BE2C (cell line): ENCODE measurements at regions not wholly inside any gene's neighbourhood (a gene's known extent, or its start where the extent isn't known, plus 50 kb on each side); places are given as distances from the start of the nearest gene placed in this dataset.

Experiments used
- DNase-seq: peaks from one replicate; pipeline ENCODE4 v3.0.0-alpha.2; 2020
- H3K27me3 ChIP-seq: fragments of 250-450 bp; sonication (Bioruptor Pico); 2 replicates; pipeline ENCODE4 v1.5.1; 2020; ENCODE audit warnings: mild to moderate bottlenecking
- H3K36me3 ChIP-seq: fragments of 250-450 bp; sonication (Bioruptor Pico); 2 replicates; pipeline ENCODE4 v1.5.1; 2020; ENCODE audit warnings: mild to moderate bottlenecking
- H3K4me1 ChIP-seq: fragments of 250-450 bp; sonication (Bioruptor Pico); 2 replicates; pipeline ENCODE4 v1.5.1; 2020
- H3K4me3 ChIP-seq: 2 replicates; pipeline ENCODE4 v1.5.1; 2011; ENCODE audit warnings: low read depth, low read length
- H3K9me3 ChIP-seq: fragments of 250-450 bp; sonication (Bioruptor Pico); 2 replicates; pipeline ENCODE4 v1.5.1; 2020
- CTCF ChIP-seq: IDR thresholded peaks from 2 replicates; pipeline ENCODE4 v1.5.1; 2012; ENCODE audit warnings: mild to moderate bottlenecking, low read depth, low read length

GRCh38 chr5:112004867-112005622 is 248.1 kb upstream of the NREP start:
- TF ChIP-seq CTCF, result no peak
- Histone ChIP-seq H3K9me3 (no peaks in the 10 kb centered on the region), H3K4me1 (peaks cover 10% of the 10 kb centered on the region; the same call in 1 of the 2 replicates), H3K27me3 (no peaks in the 10 kb centered on the region), H3K36me3 (no peaks in the 10 kb centered on the region), H3K4me3 (no peak overlapping the region)
- no peak for DNase-seq

- TF ChIP-seq CTCF, result no peak
- peak; percentile 18 for DNase-seq
- H3K36me3 ChIP-seq, result no peaks in the 10 kb centered on the region
- H3K4me1 ChIP-seq, result peaks cover 10% of the 10 kb centered on the region; the same call in 1 of the 2 replicates
- H3K4me3 ChIP-seq, result no peak overlapping the region
- no peaks in the 10 kb centered on the region for H3K9me3 ChIP-seq
- no peaks in the 10 kb centered on the region for H3K27me3 ChIP-seq
These were observed 245.4 kb upstream of the NREP start for GRCh38 chr5:112002376-112002775.

- H3K27me3 ChIP-seq, result no peaks in the 10 kb centered on the region
- no peaks in the 10 kb centered on the region for H3K36me3 ChIP-seq
- DNase-seq, result no peak
- no peaks in the 10 kb centered on the region for H3K9me3 ChIP-seq
- peaks cover 10% of the 10 kb centered on the region; the same call in 1 of the 2 replicates for H3K4me1 ChIP-seq
- no peak overlapping the region for H3K4me3 ChIP-seq
- TF ChIP-seq CTCF, result no peak
These were observed 242.3 kb upstream of the NREP start for GRCh38 chr5:111999286-111999685.

GRCh38 chr5:111998871-111999270 is 241.9 kb upstream of the NREP start:
- Histone ChIP-seq H3K9me3 (no peaks in the 10 kb centered on the region), H3K36me3 (no peaks in the 10 kb centered on the region), H3K4me3 (no peak overlapping the region), H3K4me1 (peaks cover 10% of the 10 kb centered on the region; the same call in 1 of the 2 replicates), H3K27me3 (no peaks in the 10 kb centered on the region)
- DNase-seq, result no peak
- TF ChIP-seq CTCF, result no peak

GRCh38 chr5:111997711-111998110 is 240.7 kb upstream of the NREP start:
- no peaks in the 10 kb centered on the region for H3K9me3 ChIP-seq
- H3K36me3 ChIP-seq, result no peaks in the 10 kb centered on the region
- H3K4me1 ChIP-seq, result peaks cover 10% of the 10 kb centered on the region; the same call in 1 of the 2 replicates
- no peak for DNase-seq
- no peaks in the 10 kb centered on the region for H3K27me3 ChIP-seq
- no peak for TF ChIP-seq CTCF
- H3K4me3 ChIP-seq, result no peak overlapping the region

GRCh38 chr5:111997308-111997707 is 240.3 kb upstream of the NREP start:
- Histone ChIP-seq H3K36me3 (no peaks in the 10 kb centered on the region), H3K9me3 (no peaks in the 10 kb centered on the region), H3K4me1 (peaks cover 7% of the 10 kb centered on the region; the same call in 1 of the 2 replicates), H3K4me3 (no peak overlapping the region), H3K27me3 (no peaks in the 10 kb centered on the region)
- DNase-seq, result no peak
- TF ChIP-seq CTCF, result no peak
